HepG2 (cell line): ENCODE measurements at regions not wholly inside any gene's neighbourhood (a gene's known extent, or its start where the extent isn't known, plus 50 kb on each side); places are given as distances from the start of the nearest gene placed in this dataset.

ENCODE experiments used
- NFRKB ChIP-seq: fragments of 450-650 bp; IDR thresholded peaks from 2 replicates; pipeline ENCODE4 v1.6.1; 2017
- PCBP1 ChIP-seq: fragments of 200-400 bp; formaldehyde crosslinking; IDR thresholded peaks from 2 replicates; pipeline ENCODE4 v1.6.1; 2017; ENCODE audit warnings: mild to moderate bottlenecking, low read depth, low read length, borderline replicate concordance
- STAT6 ChIP-seq: sonication (generic); formaldehyde crosslinking; IDR thresholded peaks from 2 replicates; pipeline ENCODE4 v1.4.0; 2020; ENCODE audit warnings: missing genetic modification reagents, mild to moderate bottlenecking, borderline replicate concordance
- TEAD3 ChIP-seq: optimal IDR thresholded peaks from 2 replicates; pipeline ENCODE3; 2016; ENCODE audit warnings: borderline replicate concordance
- ZFP37 ChIP-seq: sonication (generic); formaldehyde crosslinking; IDR thresholded peaks from 2 replicates; pipeline ENCODE4 v1.4.0; 2020; ENCODE audit warnings: missing genetic modification reagents, borderline replicate concordance
- ZNF318 ChIP-seq: sonication (generic); formaldehyde crosslinking; IDR thresholded peaks from 2 replicates; pipeline ENCODE4 v1.4.0; 2020; ENCODE audit warnings: mild to moderate bottlenecking, missing genetic modification reagents
- ZNF646 ChIP-seq: sonication (generic); formaldehyde crosslinking; IDR thresholded peaks from 2 replicates; pipeline ENCODE4 v1.9.0; 2021; ENCODE audit warnings: mild to moderate bottlenecking, missing genetic modification reagents
- ZUFSP ChIP-seq: sonication (generic); formaldehyde crosslinking; IDR thresholded peaks from 2 replicates; pipeline ENCODE4 v1.9.0; 2021; ENCODE audit warnings: missing genetic modification reagents, mild to moderate bottlenecking, borderline replicate concordance

GRCh38 chr9:129414377-129414992 lies 206.4 kb downstream of the C9orf50 start (continued):
- TF ChIP-seq STAT6 (CRISPR knock-in tag) = 0 out of 2 replicates have a peak, but pooled peaks have one; percentile 46
- TF ChIP-seq ZNF646 (CRISPR knock-in tag) = 0 out of 2 replicates have a peak, but pooled peaks have one; percentile 56
- TF ChIP-seq ZUFSP = no peak
- no peak for TF ChIP-seq NFRKB
- no peak for TF ChIP-seq ZNF318 (CRISPR knock-in tag)
- TF ChIP-seq PCBP1 = no peak
- no peak for TF ChIP-seq TEAD3
- TF ChIP-seq ZFP37 (CRISPR knock-in tag) = no peak
